Common myeloid progenitor, CD34-positive (primary cell): ENCODE measurements at regions not wholly inside any gene's neighbourhood (a gene's known extent, or its start where the extent isn't known, plus 50 kb on each side); places are given as distances from the start of the nearest gene placed in this dataset.

Experiments
- CTCF ChIA-PET: fragments of 350-600 bp; sonication (Branson Sonifier 250); formaldehyde crosslinking; loops from one replicate; lab custom pipeline; 2021; ENCODE audit warnings: antibody characterized with exemption; lab: Charles Lee
- POLR2A ChIA-PET: fragments of 350-600 bp; sonication (Branson Sonifier 250); formaldehyde crosslinking; loops from one replicate; lab custom pipeline; 2021; ENCODE audit warnings: antibody characterized with exemption; lab: Charles Lee
- DNase-seq, 3 donors: peaks; one replicate each; pipeline versions ENCODE4 v3.0.0 to v3.0.0-alpha.2; 2013
- H3K27ac ChIP-seq, 2 experiments: 1 replicate in 1 of 2; 2 replicates in 1 of 2; pipeline ENCODE4 v1.7.0; 2013; ENCODE audit warnings: inconsistent platforms in 2 of 2, low read length in 2 of 2, mild to moderate bottlenecking in 2 of 2, low read depth in 1 of 2, moderate library complexity in 1 of 2; ENCODE audit not compliant: severe bottlenecking in 2 of 2, insufficient read depth in 1 of 2, poor library complexity in 1 of 2
- H3K27me3 ChIP-seq, 5 experiments: replicated peaks in 2 of 5; 1 replicate in 3 of 5; 2 replicates in 2 of 5; pipeline versions ENCODE4 v1.6.1 to v1.7.0; 2013; ENCODE audit warnings: low read length in 4 of 5, mild to moderate bottlenecking in 2 of 5, moderate library complexity in 2 of 5, inconsistent platforms in 1 of 5; ENCODE audit not compliant: insufficient read depth in 5 of 5, control insufficient read depth in 4 of 5
- H3K36me3 ChIP-seq, 4 experiments: 1 replicate in 2 of 4; 2 replicates in 2 of 4; pipeline versions ENCODE4 v1.6.1 to v1.7.0; 2013; ENCODE audit warnings: low read length in 3 of 4, control low read depth in 1 of 4, mild to moderate bottlenecking in 1 of 4; ENCODE audit not compliant: control insufficient read depth in 4 of 4, insufficient read depth in 4 of 4
- H3K4me1 ChIP-seq, 4 experiments: 1 replicate in 3 of 4; 2 replicates in 1 of 4; pipeline versions ENCODE4 v1.6.1 to v1.7.1; 2013; ENCODE audit warnings: low read length in 3 of 4, mild to moderate bottlenecking in 3 of 4, control low read depth in 1 of 4, inconsistent platforms in 1 of 4, moderate library complexity in 1 of 4; ENCODE audit not compliant: control insufficient read depth in 4 of 4, insufficient read depth in 4 of 4; ENCODE audit errors: control extremely low read depth in 1 of 4
- H3K4me3 ChIP-seq, 7 experiments: 1 replicate in 4 of 7; 2 replicates in 3 of 7; pipeline versions ENCODE4 v1.5.1 to v1.7.0; 2013; ENCODE audit warnings: mild to moderate bottlenecking in 7 of 7, low read length in 6 of 7, moderate library complexity in 6 of 7, inconsistent platforms in 2 of 7, low read depth in 2 of 7, control low read depth in 1 of 7; ENCODE audit not compliant: insufficient read depth in 4 of 7, control insufficient read depth in 1 of 7; ENCODE audit errors: extremely low read depth in 1 of 7
- H3K9me3 ChIP-seq, 5 experiments: 1 replicate in 4 of 5; 2 replicates in 1 of 5; pipeline versions ENCODE4 v1.6.1 to v1.7.1; 2013; ENCODE audit warnings: low read length in 4 of 5, mild to moderate bottlenecking in 2 of 5, inconsistent platforms in 1 of 5, low read depth in 1 of 5, moderate library complexity in 1 of 5; ENCODE audit not compliant: control insufficient read depth in 4 of 5, insufficient read depth in 2 of 5; ENCODE audit errors: control extremely low read depth in 1 of 5
- WGBS: methylation state at CpG from one replicate; pipeline ENCODE4 v1.1.5; 2013; ENCODE audit not compliant: insufficient coverage; 5-methylcytosine and 5-hydroxymethylcytosine counted together

- ChIA-PET CTCF (interaction anchor here (1.5 kb wide), 1 partner anchor 14 kb away, joined by 4 read pairs; no protein-coding TSS in a partner anchor), POLR2A (no interaction called here)
Measured at GRCh38 chr10:128277267-128277840, 151.1 kb upstream of the MKI67 start.

GRCh38 chr10:128278362-128278761 is 152.1 kb upstream of the MKI67 start:
- POLR2A ChIA-PET, result no interaction called here

More at GRCh38 chr10:128277267-128277840, 151.1 kb upstream of the MKI67 start:
- 42% methylated on average over 6 of the region's 8 CpGs for WGBS
- no peak overlapping the region for H3K27ac ChIP-seq
- H3K4me1 ChIP-seq, result peaks cover 2 to 45% (median 33%) of the 10 kb centered on the region in 4 experiments
- peaks cover 0 to 2% (median 0%) of the 10 kb centered on the region in 5 experiments for H3K27me3 ChIP-seq
- H3K36me3 ChIP-seq, result no peaks in the 10 kb centered on the region
- H3K9me3 ChIP-seq, result no peaks in the 10 kb centered on the region
- peak overlapping the region in 1 of 7 experiments; percentile 10 for H3K4me3 ChIP-seq
- peak; percentile 21 to 81 (median 64) for DNase-seq

GRCh38 chr10:128280271-128280670 is 154.0 kb upstream of the MKI67 start:
- Histone ChIP-seq H3K27me3 (peaks cover 2 to 18% (median 8%) of the 10 kb centered on the region in 5 experiments), H3K36me3 (no peaks in the 10 kb centered on the region), H3K27ac (no peak overlapping the region), H3K4me1 (peaks cover 2 to 28% (median 21%) of the 10 kb centered on the region in 4 experiments), H3K9me3 (peaks cover 0 to 2% (median 0%) of the 10 kb centered on the region in 5 experiments), H3K4me3 (no peak overlapping the region)
- ChIA-PET CTCF (interaction anchor here (2.7 kb wide), 1 partner anchor 11 kb away, joined by 12 read pairs; no protein-coding TSS in a partner anchor), POLR2A (no interaction called here)
- WGBS, result 94% methylated on average over 2 of the region's 2 CpGs
- DNase-seq, result peak in 1 of 3 donors; percentile 25

More at GRCh38 chr10:128278362-128278761, 152.1 kb upstream of the MKI67 start:
- CTCF ChIA-PET, result interaction anchor here (2.7 kb wide), 1 partner anchor 9 kb away, joined by 12 read pairs; no protein-coding TSS in a partner anchor
- Histone ChIP-seq H3K36me3 (no peaks in the 10 kb centered on the region), H3K27ac (no peak overlapping the region), H3K27me3 (peaks cover 0 to 2% (median under 1%) of the 10 kb centered on the region in 5 experiments), H3K4me3 (no peak overlapping the region), H3K9me3 (no peaks in the 10 kb centered on the region), H3K4me1 (peaks cover 2 to 45% (median 33%) of the 10 kb centered on the region in 4 experiments)
- no peak for DNase-seq
- WGBS, result 68% methylated on average over 7 of the region's 7 CpGs

- H3K9me3 ChIP-seq, result peaks cover 0 to 2% (median 0%) of the 10 kb centered on the region in 5 experiments
- no peak overlapping the region for H3K4me3 ChIP-seq
- H3K27me3 ChIP-seq, result peaks cover 9 to 29% (median 17%) of the 10 kb centered on the region in 5 experiments
- POLR2A ChIA-PET, result no interaction called here
- DNase-seq, result no peak
- peaks cover 0 to 18% (median 15%) of the 10 kb centered on the region in 4 experiments for H3K4me1 ChIP-seq
- H3K27ac ChIP-seq, result no peak overlapping the region
- CTCF ChIA-PET, result no interaction called here
- no peaks in the 10 kb centered on the region for H3K36me3 ChIP-seq
- WGBS, result 94% methylated on average over 6 of the region's 6 CpGs
Measured at GRCh38 chr10:128281343-128281742, 155.1 kb upstream of the MKI67 start.

- ChIA-PET CTCF (interaction anchor here (0.9 kb wide), 2 partner anchors 14 to 250 kb away, joined by 3 to 4 read pairs; no protein-coding TSS in a partner anchor), POLR2A (no interaction called here)
- Histone ChIP-seq H3K27me3 (peaks cover 10 to 34% (median 19%) of the 10 kb centered on the region in 5 experiments), H3K9me3 (peaks cover 0 to 2% (median 0%) of the 10 kb centered on the region in 5 experiments), H3K27ac (no peak overlapping the region), H3K36me3 (no peaks in the 10 kb centered on the region), H3K4me3 (no peak overlapping the region), H3K4me1 (peaks cover 0 to 16% (median 16%) of the 10 kb centered on the region in 4 experiments)
- 95% methylated on average over 14 of the region's 14 CpGs for WGBS
- DNase-seq, result no peak
Measured at GRCh38 chr10:128281861-128282260, 155.6 kb upstream of the MKI67 start.

- POLR2A ChIA-PET, result no interaction called here
Measured at GRCh38 chr10:128286141-128286761, 160.0 kb upstream of the MKI67 start.

More at GRCh38 chr10:128286141-128286761, 160.0 kb upstream of the MKI67 start:
- H3K27ac ChIP-seq, result no peak overlapping the region
- 47% methylated on average over 18 of the region's 22 CpGs for WGBS
- CTCF ChIA-PET, result interaction anchor here (3.3 kb wide), 1 partner anchor 18 kb away, joined by 13 read pairs; no protein-coding TSS in a partner anchor
- DNase-seq, result no peak
- peaks cover 0 to 7% (median 4%) of the 10 kb centered on the region in 4 experiments for H3K4me1 ChIP-seq
- no peaks in the 10 kb centered on the region for H3K36me3 ChIP-seq
- H3K27me3 ChIP-seq, result peaks cover 14 to 64% (median 33%) of the 10 kb centered on the region in 5 experiments
- H3K9me3 ChIP-seq, result peaks cover 0 to 18% (median 12%) of the 10 kb centered on the region in 5 experiments
- peak overlapping the region in 1 of 7 experiments; percentile 45 for H3K4me3 ChIP-seq
